NCI-H69 (cell line): ENCODE measurements at regions not wholly inside any gene's neighbourhood (a gene's known extent, or its start where the extent isn't known, plus 50 kb on each side); places are given as distances from the start of the nearest gene placed in this dataset.
"Not testable (repeated sequence)": the region's sequence is repeated elsewhere in the genome, so short reads cannot be mapped to it uniquely, and the experiment has no call there.

ENCODE experiments used
- DNase-seq: peaks from one replicate; lab custom pipeline; 2025; lab: John Stamatoyannopoulos, UW

DNA sequence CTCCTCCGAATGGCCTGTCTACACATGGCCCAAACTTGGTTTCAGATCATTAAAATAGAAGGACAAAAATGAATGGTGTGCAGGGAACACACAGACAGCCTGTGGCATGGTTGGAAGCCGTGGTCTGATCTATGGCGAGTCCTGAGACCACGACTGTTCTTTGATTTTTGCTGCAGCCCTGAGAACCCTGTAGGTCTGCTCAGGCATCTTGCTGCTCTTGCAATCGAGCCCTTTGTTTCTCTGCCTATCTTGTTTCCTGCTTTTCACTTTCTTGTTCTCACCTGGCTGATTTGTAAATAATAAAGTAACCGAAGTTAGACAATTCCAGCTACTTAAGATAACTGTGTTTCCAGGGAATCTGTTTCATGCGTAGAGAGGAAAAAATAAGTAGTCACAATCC is 54.1 kb upstream of the NBPF9 start:
- not testable (repeated sequence) for DNase-seq

GRCh38 chr1:149158308-149158707 is 55.0 kb upstream of the NBPF9 start:
- not testable (repeated sequence) for DNase-seq

GRCh38 chr1:149163063-149163444 is 59.7 kb upstream of the NBPF9 start:
- DNase-seq = not testable (repeated sequence)

- DNase-seq = peak; percentile 48
Observed at GRCh38 chr1:149174765-149175164, 71.4 kb upstream of the NBPF9 start.

- not testable (repeated sequence) for DNase-seq
Observed at GRCh38 chr1:149175812-149176211, 72.5 kb upstream of the NBPF9 start.

GRCh38 chr1:149176453-149177316 is 73.3 kb upstream of the NBPF9 start:
- DNase-seq = peak; percentile 82

- DNase-seq = peak; percentile 11
Observed at GRCh38 chr1:149190742-149191141, 87.4 kb upstream of the NBPF9 start.

GRCh38 chr1:149196651-149197050 is 93.3 kb upstream of the NBPF9 start:
- DNase-seq = not testable (repeated sequence)

DNA sequence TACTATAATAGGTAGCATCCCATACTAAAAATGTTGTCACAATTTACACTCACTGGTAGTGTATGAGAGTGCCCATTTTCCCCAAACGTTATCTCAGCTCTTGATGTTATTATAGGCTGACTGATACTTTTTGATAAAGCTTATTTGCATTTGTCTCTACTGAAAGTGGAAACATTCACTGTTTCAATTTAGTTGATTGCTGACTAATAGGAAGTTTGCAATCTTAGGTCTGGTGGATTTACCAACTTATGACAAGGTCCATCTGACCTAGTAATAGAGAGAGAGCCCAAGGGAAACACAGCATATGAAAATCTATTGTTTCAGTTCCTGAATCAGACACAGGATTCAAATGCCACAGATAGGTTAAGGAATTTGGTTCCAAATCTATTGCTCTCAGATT is 97.2 kb upstream of the NBPF9 start:
- not testable (repeated sequence) for DNase-seq

DNA sequence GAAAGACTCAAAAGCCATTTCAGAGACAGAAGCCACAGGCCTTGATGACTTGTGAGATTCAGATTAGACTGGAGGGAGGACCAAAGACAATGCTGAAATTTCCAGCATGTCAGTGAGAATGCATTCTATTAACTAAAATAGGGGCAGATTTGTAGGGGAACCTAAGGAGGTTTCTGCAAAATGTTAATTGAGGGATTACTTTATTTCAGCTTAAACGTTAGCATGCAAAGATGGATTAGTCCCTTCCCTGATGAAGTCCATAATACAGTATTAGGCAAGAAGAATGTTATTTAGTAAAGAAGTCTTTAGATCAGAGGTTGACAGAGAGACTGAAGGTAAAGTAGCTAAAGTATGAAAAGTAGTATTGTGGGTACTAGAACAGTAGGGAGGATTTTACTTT is 98.9 kb upstream of the NBPF9 start:
- not testable (repeated sequence) for DNase-seq

DNA sequence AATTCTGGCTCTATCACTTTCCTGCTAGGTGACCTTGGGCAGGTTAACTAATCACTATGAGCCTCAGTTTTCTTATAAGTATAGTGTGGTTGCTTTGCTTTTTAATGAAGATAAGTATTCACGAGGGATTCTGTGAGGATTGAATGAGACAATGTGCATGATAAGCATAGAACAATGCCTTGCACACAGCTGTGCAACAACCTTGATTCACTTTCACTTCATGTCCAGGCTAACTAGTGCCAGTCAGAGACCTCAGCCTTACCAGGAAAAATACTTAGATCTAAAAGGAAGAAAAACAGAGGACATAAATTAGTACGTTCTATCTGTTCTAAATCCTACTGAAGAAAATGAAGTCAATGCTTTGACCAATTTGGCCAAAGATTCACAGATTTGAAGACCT is 101.0 kb upstream of the NBPF9 start:
- DNase-seq = not testable (repeated sequence)

GRCh38 chr1:149208836-149209235 is 105.5 kb upstream of the NBPF9 start:
- not testable (repeated sequence) for DNase-seq

DNA sequence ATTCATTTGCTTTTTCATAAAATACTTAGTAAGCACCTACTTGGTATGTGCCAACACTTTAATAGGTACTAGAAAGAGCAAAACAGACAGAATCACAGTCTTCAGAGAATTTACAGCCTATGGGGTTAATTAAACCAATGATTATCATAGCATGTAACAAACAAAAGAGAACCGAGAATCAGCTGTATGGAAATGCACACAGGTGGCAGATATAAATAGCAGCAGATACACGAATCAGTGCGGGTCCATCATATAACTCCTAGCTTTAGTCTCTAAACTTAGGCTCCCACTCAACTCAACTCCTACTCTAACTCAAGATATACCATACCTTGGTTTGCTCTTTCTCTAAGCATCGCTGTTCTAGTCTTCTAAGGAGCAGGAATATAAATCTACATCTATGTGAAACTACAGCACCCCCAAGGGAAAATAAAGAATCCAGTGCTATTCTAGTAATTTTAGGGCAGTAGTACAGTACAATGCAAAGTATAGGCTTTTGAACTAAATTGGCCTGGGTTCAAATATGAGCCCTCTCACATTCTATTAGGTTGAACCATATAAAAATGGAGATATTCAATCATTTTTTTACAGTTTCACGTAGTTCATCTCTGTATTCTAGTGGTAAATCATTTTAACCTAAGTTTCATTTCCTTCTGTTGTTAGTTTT is 108.5 kb upstream of the NBPF9 start:
- not testable (repeated sequence) for DNase-seq

- not testable (repeated sequence) for DNase-seq
Observed at GRCh38 chr1:149212946-149213345, 109.6 kb upstream of the NBPF9 start.

- not testable (repeated sequence) for DNase-seq
Observed at GRCh38 chr1:149213673-149214072, 110.3 kb upstream of the NBPF9 start.

GRCh38 chr1:149218080-149218988 is 115.0 kb upstream of the NBPF9 start:
- not testable (repeated sequence) for DNase-seq

DNA sequence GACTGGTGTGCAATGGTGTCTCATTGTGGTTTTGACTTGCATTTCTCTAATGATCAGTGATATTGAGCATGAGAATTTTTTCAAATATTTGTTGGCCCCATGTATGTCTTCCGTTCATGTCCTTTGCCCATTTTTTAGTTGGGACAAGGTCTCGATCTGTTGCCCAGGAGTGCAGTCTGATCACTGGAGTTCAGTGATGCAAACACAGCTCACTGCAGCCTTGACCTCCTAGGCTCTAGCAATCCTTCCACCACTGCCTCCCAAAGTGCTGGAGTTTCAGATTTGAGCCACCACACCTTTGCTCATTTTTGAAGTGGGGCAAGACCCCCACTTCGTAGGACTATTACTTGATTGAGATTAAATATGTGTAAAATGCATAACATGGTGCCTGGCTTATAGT is 116.2 kb upstream of the NBPF9 start:
- not testable (repeated sequence) for DNase-seq

GRCh38 chr1:149220463-149221074 is 117.2 kb upstream of the NBPF9 start:
- DNase-seq = not testable (repeated sequence)

GRCh38 chr1:149227933-149228665 is 124.7 kb upstream of the NBPF9 start:
- DNase-seq = not testable (repeated sequence)

DNA sequence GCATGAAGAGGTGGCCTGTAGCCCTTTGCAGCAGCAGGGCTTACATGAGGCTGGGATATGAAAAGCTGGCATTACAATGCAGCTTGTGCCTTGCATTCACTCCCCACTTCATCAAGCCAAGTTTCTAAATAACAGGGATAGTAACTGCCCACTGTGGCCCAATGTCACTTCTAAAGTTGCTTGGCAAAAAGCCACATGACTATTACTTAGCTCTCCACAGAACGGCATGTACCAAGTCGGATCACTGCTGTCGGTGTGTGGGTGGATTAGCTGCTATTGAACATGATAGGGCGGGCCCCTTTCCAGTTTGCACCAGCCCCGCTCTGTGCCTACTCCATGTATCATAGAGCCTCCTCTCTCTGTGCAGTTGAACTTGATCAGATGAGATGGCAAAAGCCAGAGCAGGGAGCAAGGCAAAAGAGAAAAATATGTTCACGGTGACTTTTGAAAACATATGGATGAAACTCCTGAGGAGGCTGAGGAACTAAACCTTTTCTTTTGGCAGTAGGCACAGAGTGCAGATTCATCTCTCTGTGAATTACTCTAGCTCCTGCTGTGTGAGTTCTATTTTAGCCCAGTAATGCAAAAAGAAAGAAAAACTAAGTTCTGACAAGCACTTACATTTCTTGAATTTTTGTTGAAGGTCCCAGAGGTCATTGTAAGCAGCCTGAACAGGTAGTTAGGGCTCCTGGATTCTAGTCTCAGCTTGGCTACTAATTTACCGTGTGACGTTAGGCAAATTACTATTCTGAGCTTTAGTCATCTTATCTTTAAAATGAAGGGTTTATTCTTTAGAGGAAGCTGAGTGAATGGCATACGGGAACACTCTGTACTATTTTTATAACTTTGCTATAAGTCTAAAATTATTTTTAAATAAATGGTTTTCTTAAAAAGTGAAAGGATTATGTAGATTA is 125.6 kb upstream of the NBPF9 start:
- DNase-seq = not testable (repeated sequence)
